HEK293 (cell line): ENCODE measurements at regions not wholly inside any gene's neighbourhood (a gene's known extent, or its start where the extent isn't known, plus 50 kb on each side); places are given as distances from the start of the nearest gene placed in this dataset.

Experiments used
- YY1 ChIP-seq: fragments of 450-650 bp; formaldehyde crosslinking; IDR thresholded peaks from 2 replicates; pipeline ENCODE4 v1.5.1; 2018; ENCODE audit warnings: missing biosample characterization, missing genetic modification characterization
- ZNF138 ChIP-seq: fragments of 450-650 bp; formaldehyde crosslinking; IDR thresholded peaks from 2 replicates; pipeline ENCODE4 v1.5.1; 2016; ENCODE audit warnings: missing biosample characterization, missing genetic modification characterization, borderline replicate concordance
- ZNF202 ChIP-seq: fragments of 450-650 bp; formaldehyde crosslinking; IDR thresholded peaks from 2 replicates; pipeline ENCODE4 v1.5.1; 2016; ENCODE audit warnings: missing biosample characterization, missing genetic modification characterization, borderline replicate concordance
- ZNF266 ChIP-seq: fragments of 450-650 bp; formaldehyde crosslinking; IDR thresholded peaks from 2 replicates; pipeline ENCODE4 v1.5.1; 2016; ENCODE audit warnings: missing biosample characterization, missing genetic modification characterization, low read depth
- ZNF626 ChIP-seq: fragments of 450-650 bp; sonication (Bioruptor Pico); formaldehyde crosslinking; IDR thresholded peaks from 2 replicates; pipeline ENCODE4 v1.5.1; 2018; ENCODE audit warnings: missing biosample characterization, missing genetic modification characterization, inconsistent platforms
- TF ChIP-seq, protein P1 (sequence below): fragments of 450-650 bp; formaldehyde crosslinking; IDR thresholded peaks from 2 replicates; pipeline ENCODE4 v1.5.1; 2016; ENCODE audit warnings: missing biosample characterization, missing genetic modification characterization
- TF ChIP-seq, protein P2 (sequence below): fragments of 450-650 bp; formaldehyde crosslinking; IDR thresholded peaks from 2 replicates; pipeline ENCODE4 v1.5.1; 2016; ENCODE audit warnings: missing biosample characterization, missing genetic modification characterization, low read depth
- TF ChIP-seq, protein P3 (sequence below): fragments of 450-650 bp; formaldehyde crosslinking; IDR thresholded peaks from 2 replicates; pipeline ENCODE4 v1.5.1; 2016; ENCODE audit warnings: missing biosample characterization, missing genetic modification characterization

DNA sequence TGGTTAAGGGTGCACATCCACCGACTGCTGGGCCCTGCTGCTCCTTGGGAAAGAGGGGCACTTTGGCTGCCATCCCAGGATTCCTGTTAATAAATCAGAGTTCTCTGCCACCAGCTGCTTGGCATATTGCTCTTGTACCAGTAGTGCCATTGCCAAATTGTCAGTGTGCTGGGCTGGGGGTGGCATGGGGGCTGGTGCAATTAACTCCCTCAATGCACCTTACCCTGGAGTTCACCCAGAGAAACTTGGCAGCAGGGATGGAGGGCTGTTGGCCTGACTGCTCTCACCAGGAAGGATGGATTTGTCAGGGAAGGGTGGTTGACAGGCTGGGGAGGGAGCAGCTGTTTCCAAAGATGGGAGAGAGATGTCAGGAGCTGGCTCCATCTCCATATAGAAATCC, 94.6 kb upstream of the SKOR2 start:
- TF ChIP-seq ZNF626 (tag by site-specific recombination) (no peak), ZNF138 (no peak), YY1 (tag by site-specific recombination) (no peak), ZNF266 (tag by site-specific recombination) (no peak), ZNF202 (tag by site-specific recombination) (no peak)
- TF ChIP-seq, protein P1, sequence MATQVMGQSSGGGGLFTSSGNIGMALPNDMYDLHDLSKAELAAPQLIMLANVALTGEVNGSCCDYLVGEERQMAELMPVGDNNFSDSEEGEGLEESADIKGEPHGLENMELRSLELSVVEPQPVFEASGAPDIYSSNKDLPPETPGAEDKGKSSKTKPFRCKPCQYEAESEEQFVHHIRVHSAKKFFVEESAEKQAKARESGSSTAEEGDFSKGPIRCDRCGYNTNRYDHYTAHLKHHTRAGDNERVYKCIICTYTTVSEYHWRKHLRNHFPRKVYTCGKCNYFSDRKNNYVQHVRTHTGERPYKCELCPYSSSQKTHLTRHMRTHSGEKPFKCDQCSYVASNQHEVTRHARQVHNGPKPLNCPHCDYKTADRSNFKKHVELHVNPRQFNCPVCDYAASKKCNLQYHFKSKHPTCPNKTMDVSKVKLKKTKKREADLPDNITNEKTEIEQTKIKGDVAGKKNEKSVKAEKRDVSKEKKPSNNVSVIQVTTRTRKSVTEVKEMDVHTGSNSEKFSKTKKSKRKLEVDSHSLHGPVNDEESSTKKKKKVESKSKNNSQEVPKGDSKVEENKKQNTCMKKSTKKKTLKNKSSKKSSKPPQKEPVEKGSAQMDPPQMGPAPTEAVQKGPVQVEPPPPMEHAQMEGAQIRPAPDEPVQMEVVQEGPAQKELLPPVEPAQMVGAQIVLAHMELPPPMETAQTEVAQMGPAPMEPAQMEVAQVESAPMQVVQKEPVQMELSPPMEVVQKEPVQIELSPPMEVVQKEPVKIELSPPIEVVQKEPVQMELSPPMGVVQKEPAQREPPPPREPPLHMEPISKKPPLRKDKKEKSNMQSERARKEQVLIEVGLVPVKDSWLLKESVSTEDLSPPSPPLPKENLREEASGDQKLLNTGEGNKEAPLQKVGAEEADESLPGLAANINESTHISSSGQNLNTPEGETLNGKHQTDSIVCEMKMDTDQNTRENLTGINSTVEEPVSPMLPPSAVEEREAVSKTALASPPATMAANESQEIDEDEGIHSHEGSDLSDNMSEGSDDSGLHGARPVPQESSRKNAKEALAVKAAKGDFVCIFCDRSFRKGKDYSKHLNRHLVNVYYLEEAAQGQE (tag by site-specific recombination): no peak
- TF ChIP-seq, protein P2, sequence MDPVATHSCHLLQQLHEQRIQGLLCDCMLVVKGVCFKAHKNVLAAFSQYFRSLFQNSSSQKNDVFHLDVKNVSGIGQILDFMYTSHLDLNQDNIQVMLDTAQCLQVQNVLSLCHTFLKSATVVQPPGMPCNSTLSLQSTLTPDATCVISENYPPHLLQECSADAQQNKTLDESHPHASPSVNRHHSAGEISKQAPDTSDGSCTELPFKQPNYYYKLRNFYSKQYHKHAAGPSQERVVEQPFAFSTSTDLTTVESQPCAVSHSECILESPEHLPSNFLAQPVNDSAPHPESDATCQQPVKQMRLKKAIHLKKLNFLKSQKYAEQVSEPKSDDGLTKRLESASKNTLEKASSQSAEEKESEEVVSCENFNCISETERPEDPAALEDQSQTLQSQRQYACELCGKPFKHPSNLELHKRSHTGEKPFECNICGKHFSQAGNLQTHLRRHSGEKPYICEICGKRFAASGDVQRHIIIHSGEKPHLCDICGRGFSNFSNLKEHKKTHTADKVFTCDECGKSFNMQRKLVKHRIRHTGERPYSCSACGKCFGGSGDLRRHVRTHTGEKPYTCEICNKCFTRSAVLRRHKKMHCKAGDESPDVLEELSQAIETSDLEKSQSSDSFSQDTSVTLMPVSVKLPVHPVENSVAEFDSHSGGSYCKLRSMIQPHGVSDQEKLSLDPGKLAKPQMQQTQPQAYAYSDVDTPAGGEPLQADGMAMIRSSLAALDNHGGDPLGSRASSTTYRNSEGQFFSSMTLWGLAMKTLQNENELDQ: no peak
- TF ChIP-seq, protein P3, sequence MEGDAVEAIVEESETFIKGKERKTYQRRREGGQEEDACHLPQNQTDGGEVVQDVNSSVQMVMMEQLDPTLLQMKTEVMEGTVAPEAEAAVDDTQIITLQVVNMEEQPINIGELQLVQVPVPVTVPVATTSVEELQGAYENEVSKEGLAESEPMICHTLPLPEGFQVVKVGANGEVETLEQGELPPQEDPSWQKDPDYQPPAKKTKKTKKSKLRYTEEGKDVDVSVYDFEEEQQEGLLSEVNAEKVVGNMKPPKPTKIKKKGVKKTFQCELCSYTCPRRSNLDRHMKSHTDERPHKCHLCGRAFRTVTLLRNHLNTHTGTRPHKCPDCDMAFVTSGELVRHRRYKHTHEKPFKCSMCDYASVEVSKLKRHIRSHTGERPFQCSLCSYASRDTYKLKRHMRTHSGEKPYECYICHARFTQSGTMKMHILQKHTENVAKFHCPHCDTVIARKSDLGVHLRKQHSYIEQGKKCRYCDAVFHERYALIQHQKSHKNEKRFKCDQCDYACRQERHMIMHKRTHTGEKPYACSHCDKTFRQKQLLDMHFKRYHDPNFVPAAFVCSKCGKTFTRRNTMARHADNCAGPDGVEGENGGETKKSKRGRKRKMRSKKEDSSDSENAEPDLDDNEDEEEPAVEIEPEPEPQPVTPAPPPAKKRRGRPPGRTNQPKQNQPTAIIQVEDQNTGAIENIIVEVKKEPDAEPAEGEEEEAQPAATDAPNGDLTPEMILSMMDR (tag by site-specific recombination): no peak
